ENCODE measurements at regions not wholly inside any gene's neighbourhood (a gene's known extent, or its start where the extent isn't known, plus 50 kb on each side); places are given as distances from the start of the nearest gene placed in this dataset.

DNA sequence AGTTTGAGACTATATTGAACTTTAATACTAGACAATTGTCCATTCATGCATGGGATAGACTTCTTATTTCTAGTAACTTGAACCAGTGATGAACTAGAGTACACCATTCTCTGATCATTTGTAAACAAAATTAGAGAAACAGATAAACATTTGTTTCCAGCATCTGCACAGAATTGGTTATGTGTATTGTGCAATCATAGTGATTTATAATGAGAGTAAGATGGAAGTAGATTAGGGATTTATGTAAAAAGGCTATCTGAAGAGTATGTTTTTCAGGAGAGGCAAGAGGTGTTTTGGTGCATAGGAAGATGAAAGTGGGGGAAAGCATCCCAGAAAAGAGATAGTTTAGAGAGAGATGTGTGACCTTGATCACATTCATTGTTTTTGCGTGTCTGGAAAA is 695.0 kb downstream of the SQOR start:
- DNase-seq, result no peak

DNA sequence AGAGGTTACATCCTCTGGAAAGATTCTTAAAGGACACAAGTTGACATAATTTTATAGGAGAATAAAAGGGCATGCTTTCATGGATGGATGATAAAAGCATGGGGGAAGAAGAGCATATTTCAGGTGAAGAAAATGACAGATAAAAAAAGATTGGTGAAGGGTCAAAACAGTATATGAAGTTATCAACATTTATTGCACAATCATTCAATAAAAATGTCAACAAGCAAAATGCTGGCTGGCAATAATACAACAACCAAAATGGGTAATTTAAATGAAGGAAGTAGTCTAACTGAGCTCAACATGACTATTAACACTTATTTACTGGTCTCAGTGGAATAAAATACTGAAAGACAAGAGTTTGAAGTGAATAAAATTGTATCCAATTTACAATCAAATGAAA is 696.7 kb downstream of the SQOR start:
- DNase-seq, result no peak

DNA sequence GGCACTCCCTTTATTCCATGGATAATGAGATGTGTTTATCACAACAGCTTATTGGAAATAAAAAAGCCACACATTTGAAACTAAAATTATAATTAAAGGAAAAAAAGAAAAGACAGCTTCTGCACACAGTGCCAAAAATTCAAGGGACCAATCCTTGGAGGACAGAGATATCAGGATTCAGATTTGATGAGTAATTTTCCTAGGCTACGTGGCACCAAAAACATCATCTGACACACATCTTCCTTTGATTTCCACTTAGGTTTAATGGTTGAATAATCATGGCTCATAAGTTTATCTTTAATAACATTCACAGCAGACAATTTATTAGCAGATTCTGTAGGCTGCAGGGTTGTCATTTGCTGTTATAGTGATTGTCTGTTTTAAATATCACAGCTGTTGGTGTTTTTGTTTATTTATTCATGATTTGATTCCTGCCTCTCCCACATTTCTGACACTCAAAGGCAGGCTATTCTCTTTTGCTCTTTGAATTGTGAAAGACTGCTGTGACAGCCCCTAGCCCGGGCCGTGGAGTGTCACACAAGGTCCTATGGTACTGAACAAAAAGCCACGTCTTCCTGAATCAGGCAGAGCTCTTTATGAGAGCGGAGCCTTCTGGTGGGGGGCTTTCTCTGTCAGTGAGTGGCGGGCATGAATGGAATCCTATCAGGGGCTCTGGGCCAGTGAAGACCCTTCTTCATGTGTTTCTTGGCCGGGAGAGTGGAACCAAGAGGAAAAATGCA is 708.5 kb downstream of the SQOR start:
- DNase-seq, result no peak

- DNase-seq, result peak; percentile 3
These were observed 709.4 kb downstream of the SQOR start for GRCh38 chr15:46344115-46344724.

GRCh38 chr15:46344915-46345314 is 710.1 kb downstream of the SQOR start:
- no peak for DNase-seq

DNA sequence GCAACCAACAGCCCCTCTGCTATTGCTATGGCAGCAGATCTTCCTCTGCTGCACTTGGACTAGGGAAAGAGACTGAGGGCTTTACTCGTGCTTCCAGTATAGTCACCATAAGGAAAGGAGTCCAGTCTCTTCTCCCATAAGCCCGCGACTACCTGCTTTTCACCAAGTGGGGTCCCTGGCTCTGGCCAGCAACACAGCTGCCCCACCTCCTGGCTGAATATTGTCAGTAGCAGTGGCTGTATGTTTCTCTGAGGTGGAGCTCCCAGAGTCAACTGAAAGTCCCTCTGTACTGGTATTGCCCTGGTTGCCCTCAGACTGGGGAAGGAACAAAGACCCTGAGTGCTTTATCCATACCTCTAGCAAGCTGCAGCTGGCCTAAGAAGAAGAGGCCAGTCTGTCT is 719.6 kb downstream of the SQOR start:
- no peak for DNase-seq

GRCh38 chr15:46365572-46365971 is 730.7 kb downstream of the SQOR start:
- peak; percentile 68 for DNase-seq

GRCh38 chr15:46366360-46367007 is 731.7 kb downstream of the SQOR start:
- DNase-seq, result no peak

DNA sequence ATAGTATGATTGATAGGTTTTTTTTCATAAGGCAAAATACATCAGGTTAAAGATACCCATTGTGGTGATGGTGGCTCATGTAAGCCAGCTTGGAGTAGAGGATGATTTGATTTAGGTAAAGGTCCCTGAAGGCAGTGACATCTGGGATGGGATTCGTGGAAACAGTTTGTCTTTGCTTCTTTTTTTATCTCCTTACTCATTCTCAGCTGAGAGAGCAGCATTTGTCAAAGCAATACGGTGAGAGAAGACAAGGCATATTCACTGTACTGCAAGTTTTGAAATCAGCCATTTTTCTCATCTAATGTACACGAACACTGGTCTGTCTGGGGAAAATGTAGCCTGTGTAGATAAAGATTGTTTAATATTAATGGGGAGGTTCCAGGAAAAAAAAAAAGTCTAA is 749.1 kb downstream of the SQOR start:
- no peak for DNase-seq

- DNase-seq, result no peak
These were observed 751.5 kb downstream of the SQOR start for GRCh38 chr15:46386356-46386755.

DNA sequence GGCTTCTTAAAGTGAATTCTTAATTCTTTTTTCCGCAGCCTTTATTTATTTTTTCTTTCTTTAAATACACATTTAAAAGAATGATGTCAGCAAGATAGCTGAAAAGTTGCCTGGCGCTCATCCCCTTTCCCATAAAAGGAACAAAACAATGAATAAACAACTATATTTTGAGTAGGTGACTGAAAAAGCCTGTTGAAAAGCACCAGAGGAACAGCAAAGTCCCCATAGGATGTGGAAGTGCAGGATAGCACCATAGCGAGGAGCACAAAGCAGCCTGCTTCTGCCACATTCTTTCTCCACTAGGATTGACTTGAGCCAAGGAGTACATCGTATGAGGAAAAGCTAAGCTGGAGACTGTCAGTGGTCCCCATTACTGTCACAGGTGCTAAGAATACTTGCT is 754.9 kb downstream of the SQOR start:
- DNase-seq, result no peak

GRCh38 chr15:46394463-46394862 is 759.6 kb downstream of the SQOR start:
- no peak for DNase-seq

DNA sequence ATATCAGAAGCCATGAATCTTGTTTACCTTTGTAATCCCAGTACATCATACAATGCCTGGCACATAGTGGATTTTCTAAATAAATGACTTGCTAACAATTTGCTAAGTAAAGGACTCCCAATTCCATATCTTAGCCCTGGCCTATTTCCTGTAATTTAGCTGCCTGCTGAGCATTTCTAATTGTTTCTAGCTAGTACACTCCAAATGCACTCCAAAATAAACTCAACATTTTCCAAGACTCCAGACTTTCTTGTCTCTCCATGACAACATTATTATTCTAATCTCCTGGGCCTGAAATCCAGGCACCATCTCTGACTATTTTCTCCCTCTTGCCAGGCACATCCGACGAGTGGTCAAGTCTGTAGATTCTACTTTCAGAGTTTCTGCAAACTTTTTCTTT is 773.5 kb downstream of the SQOR start:
- no peak for DNase-seq

GRCh38 chr15:46409841-46410301 is 775.0 kb downstream of the SQOR start:
- DNase-seq, result no peak

DNA sequence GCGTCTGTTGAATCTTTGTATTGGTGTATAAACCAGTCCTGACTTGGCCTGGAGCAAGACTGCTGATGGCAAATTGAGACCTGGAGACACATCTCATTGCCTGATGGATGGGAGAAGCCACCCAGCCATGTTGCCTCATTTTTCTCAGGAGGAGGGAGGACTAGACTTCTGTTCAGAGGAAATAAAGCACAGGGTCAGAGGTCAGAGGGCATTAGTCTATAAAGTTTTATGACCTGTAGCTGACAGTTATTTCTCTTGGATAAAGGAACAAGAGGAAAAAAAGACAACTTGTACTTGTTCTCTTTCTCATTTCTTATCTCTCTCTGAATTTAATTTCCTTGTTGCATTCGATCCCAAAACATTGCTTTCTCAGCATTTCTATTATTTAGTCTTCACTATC is 775.9 kb downstream of the SQOR start:
- DNase-seq, result no peak

DNA sequence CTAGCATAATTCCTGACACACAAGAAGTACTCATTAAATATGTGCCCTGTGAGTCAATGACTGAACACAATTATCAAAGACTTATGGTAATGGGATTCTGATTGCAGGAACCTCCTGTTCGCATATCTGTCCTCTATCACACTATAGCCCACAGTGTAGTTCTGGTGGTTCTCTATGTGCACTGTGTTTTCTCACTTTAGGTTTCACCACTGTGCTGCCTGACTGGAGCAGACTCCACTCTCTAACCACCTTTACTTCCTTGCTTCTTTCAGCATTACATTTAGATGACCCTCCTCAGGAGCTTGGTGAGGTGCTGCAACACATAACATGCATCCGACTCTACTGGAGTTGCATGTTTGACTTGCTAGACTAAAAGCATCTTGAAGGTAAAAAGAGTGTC is 777.1 kb downstream of the SQOR start:
- DNase-seq, result no peak

GRCh38 chr15:46413799-46414198 is 779.0 kb downstream of the SQOR start:
- DNase-seq, result no peak

GRCh38 chr15:46416544-46416943 is 781.7 kb downstream of the SQOR start:
- no peak for DNase-seq

- no peak for DNase-seq
These were observed 786.2 kb downstream of the SQOR start for GRCh38 chr15:46420990-46421389.

GRCh38 chr15:46441294-46442062 is 806.6 kb downstream of the SQOR start:
- no peak for DNase-seq

DNA sequence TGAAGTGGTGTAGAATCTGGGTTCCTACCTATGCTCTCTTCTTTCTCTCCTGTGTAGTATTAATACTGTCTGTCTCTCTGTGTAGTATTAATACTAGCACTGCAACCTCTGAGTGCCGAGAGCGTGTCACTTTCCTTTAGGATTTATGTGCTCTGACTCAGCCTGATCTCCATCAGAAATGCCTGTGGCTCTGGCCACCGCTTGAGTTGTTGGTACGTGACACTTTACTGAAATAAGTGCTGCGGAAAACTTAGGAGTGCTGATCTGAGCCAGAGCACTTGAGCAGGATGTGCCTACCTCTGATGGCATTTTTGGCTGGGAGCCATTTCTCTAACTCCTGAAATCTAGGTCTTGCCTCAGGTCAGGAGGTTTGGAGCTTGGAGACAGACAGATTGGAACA is 807.4 kb downstream of the SQOR start:
- no peak for DNase-seq

DNA sequence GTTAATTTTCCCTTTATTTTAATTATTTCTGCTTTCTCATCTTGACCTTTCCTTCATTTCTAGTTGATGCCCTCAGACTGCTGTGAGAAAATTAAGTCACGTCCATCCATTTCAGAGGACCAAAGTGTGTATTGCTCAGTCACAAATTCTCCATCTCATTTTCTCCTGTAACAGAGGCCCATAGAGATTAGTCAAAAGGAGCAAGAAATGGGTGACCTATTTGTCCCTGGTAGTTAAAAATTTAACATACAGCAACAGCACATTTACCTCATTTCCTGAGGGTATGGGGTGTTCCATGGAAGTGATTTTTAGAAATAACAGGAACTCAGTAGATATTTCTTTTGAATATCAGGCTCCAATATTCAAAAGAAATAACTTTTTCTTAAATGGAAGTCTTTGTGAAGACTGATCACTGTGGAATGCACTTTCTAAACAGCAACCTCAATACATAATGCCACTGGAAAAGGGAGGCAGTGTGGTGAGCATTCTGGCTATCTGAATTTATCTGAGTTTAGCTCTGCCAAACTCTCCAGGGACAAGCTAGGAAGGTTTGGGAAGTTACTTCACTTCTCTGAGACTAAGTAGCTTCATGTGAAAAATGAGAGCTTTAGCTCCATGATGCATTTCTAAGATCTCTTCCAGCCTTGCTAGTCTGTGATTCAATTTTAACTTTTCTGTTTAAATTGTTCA is 808.2 kb downstream of the SQOR start:
- no peak for DNase-seq
